B cell (primary cell): ENCODE measurements at regions not wholly inside any gene's neighbourhood (a gene's known extent, or its start where the extent isn't known, plus 50 kb on each side); places are given as distances from the start of the nearest gene placed in this dataset.

Source experiments
- ATAC-seq: fragments of 200-7000 bp; cut with Tn5 transposase; one replicate; pipeline ENCODE4 v1.10.0; 2021; ENCODE audit warnings: low read depth, mild to moderate bottlenecking, moderate number of reproducible peaks, moderate library complexity
- CTCF ChIA-PET: fragments of 350-600 bp; sonication (Branson Sonifier 250); formaldehyde crosslinking; loops from one replicate; lab custom pipeline; 2021; ENCODE audit warnings: antibody characterized with exemption, inconsistent platforms; lab: Charles Lee
- POLR2A ChIA-PET: fragments of 350-600 bp; sonication (Branson Sonifier 250); formaldehyde crosslinking; loops from one replicate; lab custom pipeline; 2021; ENCODE audit warnings: antibody characterized with exemption; lab: Charles Lee
- DNase-seq: peaks from one replicate; pipeline ENCODE4 v3.0.0; 2013
- H2AFZ ChIP-seq: 2 replicates; pipeline ENCODE4 v1.6.1; 2012; ENCODE audit warnings: mild to moderate bottlenecking, low read depth, low read length; ENCODE audit not compliant: insufficient read depth, poor library complexity, severe bottlenecking
- H3K27ac ChIP-seq, 2 donors: 1 replicate in 1 of 2; 2 replicates in 1 of 2; pipeline ENCODE4 v1.5.1; 2012 to 2013; ENCODE audit warnings: low read length in 2 of 2, mild to moderate bottlenecking in 2 of 2, moderate library complexity in 1 of 2
- H3K27me3 ChIP-seq, 4 experiments: fragments of 200-600 bp in 1 of 4; sonication (generic) in 1 of 4; replicated peaks in 1 of 4; 1 replicate in 2 of 4; 2 replicates in 2 of 4; pipeline versions ENCODE4 v1.6.1 to v1.7.0; 2013 to 2016; ENCODE audit warnings: low read length in 3 of 4, mild to moderate bottlenecking in 2 of 4, mixed read lengths in 1 of 4, moderate library complexity in 1 of 4; ENCODE audit not compliant: insufficient read depth in 4 of 4, control insufficient read depth in 3 of 4; ENCODE audit errors: control extremely low read depth in 1 of 4
- H3K36me3 ChIP-seq, 2 experiments: replicated peaks in 1 of 2; 1 replicate in 1 of 2; 2 replicates in 1 of 2; pipeline versions ENCODE4 v1.6.1 to v1.7.1; 2013; ENCODE audit warnings: low read length in 1 of 2; ENCODE audit not compliant: insufficient read depth in 2 of 2, control insufficient read depth in 1 of 2; ENCODE audit errors: control extremely low read depth in 1 of 2, extremely low read depth in 1 of 2
- H3K4me1 ChIP-seq, 2 donors: fragments of 200-600 bp in 1 of 2; sonication (generic) in 1 of 2; 1 replicate in 1 of 2; 2 replicates in 1 of 2; pipeline versions ENCODE4 v1.5.1 to v1.6.1; 2013 to 2017; ENCODE audit warnings: low read length in 2 of 2; ENCODE audit not compliant: control insufficient read depth in 2 of 2, insufficient read depth in 2 of 2
- H3K4me2 ChIP-seq: replicated peaks from 2 replicates; pipeline ENCODE3; 2012; ENCODE audit warnings: mild to moderate bottlenecking, low read depth, low read length; ENCODE audit not compliant: poor library complexity, severe bottlenecking
- H3K4me3 ChIP-seq, 5 experiments: fragments of 200-600 bp in 1 of 5; sonication (generic) in 1 of 5; 1 replicate in 3 of 5; 2 replicates in 2 of 5; pipeline versions ENCODE4 v1.5.1 to v1.7.0; 2011 to 2016; ENCODE audit warnings: low read length in 4 of 5, mild to moderate bottlenecking in 4 of 5, low read depth in 2 of 5, control low read depth in 1 of 5, moderate library complexity in 1 of 5; ENCODE audit not compliant: insufficient read depth in 1 of 5; ENCODE audit errors: control extremely low read depth in 1 of 5, extremely low read depth in 1 of 5
- H3K79me2 ChIP-seq: fragments of 200-600 bp; sonication (generic); one replicate; pipeline ENCODE4 v1.6.0; 2016; ENCODE audit warnings: low read length; ENCODE audit not compliant: control insufficient read depth, insufficient read depth
- H3K9ac ChIP-seq: fragments of 200-600 bp; sonication (generic); 2 replicates; pipeline ENCODE4 v1.6.1; 2017; ENCODE audit warnings: mild to moderate bottlenecking, low read length, moderate library complexity
- H3K9me3 ChIP-seq, 3 donors: one replicate each; pipeline versions ENCODE4 v1.6.1 to v1.7.1; 2013; ENCODE audit warnings: low read length in 2 of 3; ENCODE audit not compliant: control insufficient read depth in 2 of 3, insufficient read depth in 1 of 3; ENCODE audit errors: control extremely low read depth in 1 of 3
- H4K20me1 ChIP-seq: 2 replicates; pipeline ENCODE4 v1.6.0; 2012; ENCODE audit warnings: mild to moderate bottlenecking, low read length; ENCODE audit not compliant: insufficient read depth, control insufficient read depth, poor library complexity, severe bottlenecking
- H3K27ac Mint-ChIP-seq: one replicate; pipeline ENCODE4 v1.8.0; 2021; ENCODE audit warnings: mixed read lengths
- H3K27me3 Mint-ChIP-seq: one replicate; pipeline ENCODE4 v1.8.0; 2021; ENCODE audit warnings: mixed read lengths
- H3K4me1 Mint-ChIP-seq: one replicate; pipeline ENCODE4 v1.8.0; 2021; ENCODE audit warnings: mixed read lengths
- H3K4me3 Mint-ChIP-seq: one replicate; pipeline ENCODE4 v1.8.0; 2021; ENCODE audit warnings: mixed read lengths
- H3K9me3 Mint-ChIP-seq: one replicate; pipeline ENCODE4 v1.8.0; 2022; ENCODE audit warnings: mixed read lengths; ENCODE audit not compliant: insufficient read depth
- EZH2 ChIP-seq: IDR thresholded peaks from 2 replicates; pipeline ENCODE4 v1.6.1; 2012; ENCODE audit warnings: borderline replicate concordance, low read depth, mild to moderate bottlenecking, moderate library complexity, low read length; ENCODE audit not compliant: insufficient read depth, poor library complexity, severe bottlenecking
- WGBS: methylation state at CpG from one replicate; pipeline ENCODE4 v1.1.5; 2013; ENCODE audit warnings: missing lambda C conversion rate; ENCODE audit not compliant: insufficient coverage; 5-methylcytosine and 5-hydroxymethylcytosine counted together
- intact Hi-C: fragments of 100-400 bp; cut with micrococcal nuclease; formaldehyde crosslinking; loops from one replicate; pipeline ENCODE4 v1.10.0; 2022
- TF ChIP-seq, protein P1 (sequence below): fragments of 200-600 bp; IDR thresholded peaks from one replicate; pipeline ENCODE4 v1.8.0; 2022; ENCODE audit warnings: antibody characterized with exemption, mild to moderate bottlenecking

DNA sequence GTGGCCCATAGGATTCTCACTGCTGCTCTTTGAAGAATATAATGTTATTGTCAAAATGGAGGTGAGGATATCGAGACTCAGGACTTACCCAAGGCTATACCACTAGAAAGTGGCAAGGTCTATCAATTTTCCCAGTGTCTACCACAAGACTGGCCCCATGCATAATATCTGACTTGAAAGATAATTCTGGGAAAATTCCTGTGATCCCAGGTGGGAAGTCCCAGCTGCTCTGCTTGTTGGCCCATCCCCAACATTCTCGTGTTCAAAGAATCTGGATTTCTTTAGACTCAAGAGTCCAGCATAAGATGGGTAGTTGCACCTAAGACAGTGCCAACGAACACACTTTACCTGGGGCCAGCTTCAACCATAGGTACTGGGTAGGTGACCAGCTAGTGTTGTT, 120.7 kb upstream of the DTNBP1 start:
- H3K4me3 Mint-ChIP-seq = no peak overlapping the region
- no peaks in the 10 kb centered on the region for H3K9me3 Mint-ChIP-seq
- H3K27ac ChIP-seq = no peak overlapping the region
- DNase-seq = no peak
- H3K27me3 ChIP-seq = no peaks in the 10 kb centered on the region
- intact Hi-C loops = no loop called here
- ChIA-PET POLR2A (no interaction called here), CTCF (no interaction called here)
- 93% methylated on average over 3 of the region's 3 CpGs for WGBS
- H3K4me1 Mint-ChIP-seq = no peaks in the 10 kb centered on the region
- H3K4me3 ChIP-seq = no peak overlapping the region
- H4K20me1 ChIP-seq = no peaks in the 10 kb centered on the region
- H3K9ac ChIP-seq = no peak overlapping the region
- H3K36me3 ChIP-seq = no peaks in the 10 kb centered on the region
- no peak overlapping the region for H2AFZ ChIP-seq
- H3K4me1 ChIP-seq = no peaks in the 10 kb centered on the region
- TF ChIP-seq, protein P1, sequence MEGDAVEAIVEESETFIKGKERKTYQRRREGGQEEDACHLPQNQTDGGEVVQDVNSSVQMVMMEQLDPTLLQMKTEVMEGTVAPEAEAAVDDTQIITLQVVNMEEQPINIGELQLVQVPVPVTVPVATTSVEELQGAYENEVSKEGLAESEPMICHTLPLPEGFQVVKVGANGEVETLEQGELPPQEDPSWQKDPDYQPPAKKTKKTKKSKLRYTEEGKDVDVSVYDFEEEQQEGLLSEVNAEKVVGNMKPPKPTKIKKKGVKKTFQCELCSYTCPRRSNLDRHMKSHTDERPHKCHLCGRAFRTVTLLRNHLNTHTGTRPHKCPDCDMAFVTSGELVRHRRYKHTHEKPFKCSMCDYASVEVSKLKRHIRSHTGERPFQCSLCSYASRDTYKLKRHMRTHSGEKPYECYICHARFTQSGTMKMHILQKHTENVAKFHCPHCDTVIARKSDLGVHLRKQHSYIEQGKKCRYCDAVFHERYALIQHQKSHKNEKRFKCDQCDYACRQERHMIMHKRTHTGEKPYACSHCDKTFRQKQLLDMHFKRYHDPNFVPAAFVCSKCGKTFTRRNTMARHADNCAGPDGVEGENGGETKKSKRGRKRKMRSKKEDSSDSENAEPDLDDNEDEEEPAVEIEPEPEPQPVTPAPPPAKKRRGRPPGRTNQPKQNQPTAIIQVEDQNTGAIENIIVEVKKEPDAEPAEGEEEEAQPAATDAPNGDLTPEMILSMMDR = no peak
- TF ChIP-seq EZH2 = no peak
- H3K27me3 Mint-ChIP-seq = peaks cover 6% of the 10 kb centered on the region
- no peak for ATAC-seq
- H3K9me3 ChIP-seq = peaks cover 0 to 6% (median 0%) of the 10 kb centered on the region in 3 donors
- H3K4me2 ChIP-seq = no peak overlapping the region
- no peaks in the 10 kb centered on the region for H3K79me2 ChIP-seq
- H3K27ac Mint-ChIP-seq = no peak overlapping the region

DNA sequence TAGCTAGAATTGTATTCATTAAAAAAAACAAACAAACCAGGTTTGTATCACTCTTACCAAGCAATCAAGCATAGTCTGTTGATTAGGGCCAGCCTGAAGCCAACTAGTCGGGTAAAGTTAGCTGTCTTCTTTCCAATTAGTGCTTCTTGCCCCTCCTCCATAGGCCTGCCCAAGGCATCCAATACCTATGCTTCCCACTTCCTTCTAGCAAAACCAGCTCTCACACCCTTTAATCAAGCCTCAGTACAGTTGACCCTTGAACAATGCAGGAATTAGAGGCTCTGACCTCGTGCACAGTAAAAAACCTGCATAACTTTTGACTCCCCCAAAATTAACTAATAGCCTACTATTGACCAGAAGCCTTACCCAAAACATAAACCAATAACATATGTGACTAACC, 119.1 kb upstream of the DTNBP1 start:
- no peaks in the 10 kb centered on the region for H3K27me3 ChIP-seq
- ChIA-PET CTCF (no interaction called here), POLR2A (no interaction called here)
- no peaks in the 10 kb centered on the region for H3K4me1 Mint-ChIP-seq
- H3K9me3 Mint-ChIP-seq = no peaks in the 10 kb centered on the region
- no peaks in the 10 kb centered on the region for H3K4me1 ChIP-seq
- 94% methylated on average over 1 of the region's 2 CpGs for WGBS
- no peak overlapping the region for H2AFZ ChIP-seq
- no peak overlapping the region for H3K4me3 Mint-ChIP-seq
- H3K4me2 ChIP-seq = no peak overlapping the region
- no peak for DNase-seq
- H3K27ac ChIP-seq = no peak overlapping the region
- no peaks in the 10 kb centered on the region for H4K20me1 ChIP-seq
- ATAC-seq = no peak
- no peaks in the 10 kb centered on the region for H3K36me3 ChIP-seq
- intact Hi-C loops = no loop called here
- peaks cover 13% of the 10 kb centered on the region for H3K27me3 Mint-ChIP-seq
- no peaks in the 10 kb centered on the region for H3K79me2 ChIP-seq
- H3K9ac ChIP-seq = no peak overlapping the region
- no peak overlapping the region for H3K27ac Mint-ChIP-seq
- H3K4me3 ChIP-seq = no peak overlapping the region
- TF ChIP-seq, protein P1 = no peak
- no peak for TF ChIP-seq EZH2
- H3K9me3 ChIP-seq = peaks cover 0 to 4% (median 0%) of the 10 kb centered on the region in 3 donors
